ENCODE measurements at regions not wholly inside any gene's neighbourhood (a gene's known extent, or its start where the extent isn't known, plus 50 kb on each side); places are given as distances from the start of the nearest gene placed in this dataset.

- Mint-ChIP-seq H3K27ac (no peak overlapping the region), H3K9me3 (no peaks in the 10 kb centered on the region), H3K4me3 (no peak overlapping the region), H3K27me3 (ENCODE audit: low read depth) (no peaks in the 10 kb centered on the region; the same call in 1 of the 2 replicates), H3K36me3 (ENCODE audit: insufficient read depth in 1 of 3, low read depth in 3 of 3) (no peaks in the 10 kb centered on the region), H3K4me1 (peaks cover 13% of the 10 kb centered on the region in 2 experiments)
- Histone ChIP-seq H3K79me2 (ENCODE audit: insufficient read depth, low read length) (no peaks in the 10 kb centered on the region), H3K27me3 (ENCODE audit: insufficient read depth, low read length) (no peaks in the 10 kb centered on the region), H3K9me3 (ENCODE audit: control insufficient read depth, low read depth, low read length) (no peaks in the 10 kb centered on the region), H2AFZ (ENCODE audit: low read length) (no peak overlapping the region), H2AK5ac (ENCODE audit: insufficient read length, low read length) (no peak overlapping the region), H3K56ac (ENCODE audit: insufficient read length, low read depth, low read length) (no peak overlapping the region), H3K79me1 (ENCODE audit: insufficient read depth, low read depth, low read length, poor library complexity, severe bottlenecking) (no peaks in the 10 kb centered on the region), H2BK120ac (ENCODE audit: low read depth, low read length, poor library complexity, severe bottlenecking) (no peak overlapping the region), H3T11ph (ENCODE audit: low read length) (no peak overlapping the region), H2BK12ac (ENCODE audit: insufficient read length, low read depth, low read length) (no peak overlapping the region), H4K91ac (ENCODE audit: insufficient read length, low read depth, low read length) (no peak overlapping the region), H3K27ac (ENCODE audit: insufficient read length, low read depth, low read length) (no peak overlapping the region), H3K4me1 (ENCODE audit: insufficient read depth, low read length) (no peaks in the 10 kb centered on the region), H3K18ac (ENCODE audit: insufficient read length, low read depth, low read length) (no peak overlapping the region), H3K4me2 (ENCODE audit: insufficient read depth, insufficient read length, low read length) (no peak overlapping the region), H4K20me1 (ENCODE audit: control insufficient read depth, insufficient read depth, insufficient read length) (no peaks in the 10 kb centered on the region), H3K14ac (ENCODE audit: insufficient read depth, low read length) (no peak overlapping the region), H3K23ac (ENCODE audit: insufficient read length, low read depth, low read length) (no peak overlapping the region), H4K8ac (replicated peaks; ENCODE audit: insufficient read length, low read depth, low read length) (no peak overlapping the region), H2BK5ac (ENCODE audit: insufficient read length, low read length) (no peak overlapping the region), H3K4ac (ENCODE audit: low read depth, low read length) (no peak overlapping the region), H3K23me2 (ENCODE audit: insufficient read length, low read depth, low read length, poor library complexity, severe bottlenecking) (no peaks in the 10 kb centered on the region), H2BK20ac (ENCODE audit: low read depth, low read length, poor library complexity, severe bottlenecking) (no peak overlapping the region), H2BK15ac (ENCODE audit: low read depth, low read length) (no peak overlapping the region), H4K5ac (ENCODE audit: insufficient read length, low read depth, low read length) (no peak overlapping the region), H3K9ac (ENCODE audit: extremely low read depth, insufficient read length, low read length) (no peak overlapping the region)
- no peak for TF ChIP-seq CTCF (conservative IDR thresholded peaks at IDR 0.05)
- no peak for DNase-seq
- no CpG with 5 or more reads among the region's 8 CpGs for WGBS (ENCODE audit: extremely low coverage, insufficient read length, low lambda C conversion rate)
Measured at GRCh38 chr10:118412932-118413331, 70.8 kb upstream of the FAM204A start.
